Neural progenitor cell (in vitro differentiated cells): ENCODE measurements at regions not wholly inside any gene's neighbourhood (a gene's known extent, or its start where the extent isn't known, plus 50 kb on each side); places are given as distances from the start of the nearest gene placed in this dataset.

Experiments used
- EZH2 ChIP-seq: fragments of 200-600 bp; sonication (generic); IDR thresholded peaks from 2 replicates; pipeline ENCODE4 v1.6.1; 2017; ENCODE audit warnings: antibody characterized with exemption, mild to moderate bottlenecking, moderate library complexity
- TF ChIP-seq, protein P1 (sequence below): fragments of 200-600 bp; sonication (generic); IDR thresholded peaks from 2 replicates; pipeline ENCODE4 v1.5.1; 2017; ENCODE audit warnings: antibody characterized with exemption, mild to moderate bottlenecking

DNA sequence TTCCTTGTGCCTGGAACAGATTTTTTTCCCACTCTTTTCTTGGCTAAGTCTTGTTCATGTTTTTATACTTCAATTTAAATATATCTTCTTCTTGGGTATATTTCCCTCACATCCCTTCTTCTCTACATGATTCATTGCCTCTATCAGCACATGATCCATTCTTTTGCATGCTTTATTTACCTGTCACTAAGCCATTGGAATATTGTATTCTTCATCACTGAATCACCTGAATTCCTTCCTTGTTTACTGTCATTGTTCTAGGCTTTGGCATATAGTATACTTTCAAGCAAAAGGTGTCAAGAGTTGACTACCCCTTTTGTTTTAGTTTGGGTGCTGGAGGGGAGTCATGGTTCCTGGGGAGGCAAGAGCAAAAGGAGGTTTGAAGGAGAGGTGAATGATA is 464.5 kb upstream of the LRRC7 start:
- no peak for TF ChIP-seq EZH2
- TF ChIP-seq, protein P1, sequence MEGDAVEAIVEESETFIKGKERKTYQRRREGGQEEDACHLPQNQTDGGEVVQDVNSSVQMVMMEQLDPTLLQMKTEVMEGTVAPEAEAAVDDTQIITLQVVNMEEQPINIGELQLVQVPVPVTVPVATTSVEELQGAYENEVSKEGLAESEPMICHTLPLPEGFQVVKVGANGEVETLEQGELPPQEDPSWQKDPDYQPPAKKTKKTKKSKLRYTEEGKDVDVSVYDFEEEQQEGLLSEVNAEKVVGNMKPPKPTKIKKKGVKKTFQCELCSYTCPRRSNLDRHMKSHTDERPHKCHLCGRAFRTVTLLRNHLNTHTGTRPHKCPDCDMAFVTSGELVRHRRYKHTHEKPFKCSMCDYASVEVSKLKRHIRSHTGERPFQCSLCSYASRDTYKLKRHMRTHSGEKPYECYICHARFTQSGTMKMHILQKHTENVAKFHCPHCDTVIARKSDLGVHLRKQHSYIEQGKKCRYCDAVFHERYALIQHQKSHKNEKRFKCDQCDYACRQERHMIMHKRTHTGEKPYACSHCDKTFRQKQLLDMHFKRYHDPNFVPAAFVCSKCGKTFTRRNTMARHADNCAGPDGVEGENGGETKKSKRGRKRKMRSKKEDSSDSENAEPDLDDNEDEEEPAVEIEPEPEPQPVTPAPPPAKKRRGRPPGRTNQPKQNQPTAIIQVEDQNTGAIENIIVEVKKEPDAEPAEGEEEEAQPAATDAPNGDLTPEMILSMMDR: no peak
